ENCODE measurements at regions not wholly inside any gene's neighbourhood (a gene's known extent, or its start where the extent isn't known, plus 50 kb on each side); places are given as distances from the start of the nearest gene placed in this dataset.

DNA sequence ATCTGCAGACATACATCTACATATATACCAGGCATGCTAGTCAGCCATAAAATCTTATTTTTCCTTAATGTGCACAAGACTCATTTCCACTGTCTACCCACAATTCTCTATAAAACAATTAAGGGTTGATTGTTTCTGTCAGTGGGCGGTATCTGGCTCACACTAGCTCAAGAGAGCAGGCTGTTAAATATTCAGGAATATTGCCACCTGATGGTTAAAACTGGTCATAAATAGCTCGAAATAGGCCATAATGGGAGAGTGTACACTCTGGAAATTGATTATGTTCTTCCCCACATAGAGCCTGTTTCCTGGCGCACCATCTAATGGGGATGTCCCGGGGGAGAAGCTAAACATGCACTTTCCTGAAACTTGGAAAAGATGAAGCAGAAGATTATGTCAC lies 620.6 kb upstream of the ANKRD30A start:
- TF ChIP-seq, protein P1, sequence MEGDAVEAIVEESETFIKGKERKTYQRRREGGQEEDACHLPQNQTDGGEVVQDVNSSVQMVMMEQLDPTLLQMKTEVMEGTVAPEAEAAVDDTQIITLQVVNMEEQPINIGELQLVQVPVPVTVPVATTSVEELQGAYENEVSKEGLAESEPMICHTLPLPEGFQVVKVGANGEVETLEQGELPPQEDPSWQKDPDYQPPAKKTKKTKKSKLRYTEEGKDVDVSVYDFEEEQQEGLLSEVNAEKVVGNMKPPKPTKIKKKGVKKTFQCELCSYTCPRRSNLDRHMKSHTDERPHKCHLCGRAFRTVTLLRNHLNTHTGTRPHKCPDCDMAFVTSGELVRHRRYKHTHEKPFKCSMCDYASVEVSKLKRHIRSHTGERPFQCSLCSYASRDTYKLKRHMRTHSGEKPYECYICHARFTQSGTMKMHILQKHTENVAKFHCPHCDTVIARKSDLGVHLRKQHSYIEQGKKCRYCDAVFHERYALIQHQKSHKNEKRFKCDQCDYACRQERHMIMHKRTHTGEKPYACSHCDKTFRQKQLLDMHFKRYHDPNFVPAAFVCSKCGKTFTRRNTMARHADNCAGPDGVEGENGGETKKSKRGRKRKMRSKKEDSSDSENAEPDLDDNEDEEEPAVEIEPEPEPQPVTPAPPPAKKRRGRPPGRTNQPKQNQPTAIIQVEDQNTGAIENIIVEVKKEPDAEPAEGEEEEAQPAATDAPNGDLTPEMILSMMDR (IDR thresholded peaks at IDR 0.05; ENCODE audit: low read length): no peak
- no peak for TF ChIP-seq EZH2 (optimal IDR thresholded peaks at IDR 0.05; ENCODE audit: low read depth, low read length)

All from MM.1S (cell line).